ENCODE measurements at regions not wholly inside any gene's neighbourhood (a gene's known extent, or its start where the extent isn't known, plus 50 kb on each side); places are given as distances from the start of the nearest gene placed in this dataset.

GRCh38 chr2:120978359-120979050 lies 242.8 kb downstream of the GLI2 start:
- no peaks in the 10 kb centered on the region for H3K27me3 Mint-ChIP-seq (ENCODE audit: low read depth)
- H3K9me3 Mint-ChIP-seq: peaks cover 12% of the 10 kb centered on the region
- TF ChIP-seq CTCF (IDR thresholded peaks at IDR 0.05; ENCODE audit: unreplicated experiment): no peak
- peaks cover 58% of the 10 kb centered on the region for H3K36me3 Mint-ChIP-seq
- no peak overlapping the region for H3K4me3 Mint-ChIP-seq
- no peaks in the 10 kb centered on the region for H3K4me1 Mint-ChIP-seq
- H3K27ac Mint-ChIP-seq: no peak overlapping the region
- DNase-seq (ENCODE audit: low spot score in 2 of 2, unreplicated experiment in 2 of 2): no peak

- Mint-ChIP-seq H3K27me3 (ENCODE audit: low read depth) (no peaks in the 10 kb centered on the region), H3K4me1 (no peaks in the 10 kb centered on the region), H3K9me3 (peaks cover 12% of the 10 kb centered on the region), H3K36me3 (peaks cover 57% of the 10 kb centered on the region), H3K4me3 (no peak overlapping the region), H3K27ac (no peak overlapping the region)
- DNase-seq (ENCODE audit: low spot score in 2 of 2, unreplicated experiment in 2 of 2): no peak
- no peak for TF ChIP-seq CTCF (IDR thresholded peaks at IDR 0.05; ENCODE audit: unreplicated experiment)
Observed at GRCh38 chr2:120979398-120979797, 243.7 kb downstream of the GLI2 start.

GRCh38 chr2:120979921-120980320 lies 244.3 kb downstream of the GLI2 start:
- H3K9me3 Mint-ChIP-seq: peaks cover 12% of the 10 kb centered on the region
- H3K36me3 Mint-ChIP-seq: peaks cover 55% of the 10 kb centered on the region
- TF ChIP-seq CTCF (IDR thresholded peaks at IDR 0.05; ENCODE audit: unreplicated experiment): no peak
- DNase-seq (ENCODE audit: low spot score in 2 of 2, unreplicated experiment in 2 of 2): no peak
- no peak overlapping the region for H3K27ac Mint-ChIP-seq
- H3K4me3 Mint-ChIP-seq: no peak overlapping the region
- no peaks in the 10 kb centered on the region for H3K4me1 Mint-ChIP-seq
- H3K27me3 Mint-ChIP-seq (ENCODE audit: low read depth): no peaks in the 10 kb centered on the region

DNA sequence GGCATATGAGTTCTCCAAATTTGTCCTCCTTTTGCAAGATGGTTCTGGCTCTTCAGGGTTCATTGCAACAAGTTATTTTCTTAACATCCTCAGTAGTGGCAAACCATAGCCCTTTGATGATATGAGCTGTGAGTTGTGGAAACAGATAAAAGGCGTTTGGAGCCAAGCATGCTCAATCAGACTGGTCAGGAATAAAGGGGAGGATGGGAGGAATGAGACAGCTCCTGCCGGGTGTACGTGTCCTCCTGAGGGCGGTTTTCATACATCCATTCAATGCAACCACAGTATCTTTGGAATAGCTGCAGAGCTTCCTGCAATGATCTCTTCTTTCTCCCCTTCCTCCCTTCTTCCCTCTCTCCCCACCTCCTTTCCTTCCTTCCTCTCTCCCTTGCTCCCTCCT lies 245.8 kb downstream of the GLI2 start:
- H3K4me1 Mint-ChIP-seq: no peaks in the 10 kb centered on the region
- H3K27me3 Mint-ChIP-seq (ENCODE audit: low read depth): no peaks in the 10 kb centered on the region
- H3K9me3 Mint-ChIP-seq: peaks cover 12% of the 10 kb centered on the region
- no peak for DNase-seq (ENCODE audit: low spot score in 2 of 2, unreplicated experiment in 2 of 2)
- peaks cover 46% of the 10 kb centered on the region for H3K36me3 Mint-ChIP-seq
- H3K27ac Mint-ChIP-seq: no peak overlapping the region
- no peak overlapping the region for H3K4me3 Mint-ChIP-seq
- no peak for TF ChIP-seq CTCF (IDR thresholded peaks at IDR 0.05; ENCODE audit: unreplicated experiment)

DNA sequence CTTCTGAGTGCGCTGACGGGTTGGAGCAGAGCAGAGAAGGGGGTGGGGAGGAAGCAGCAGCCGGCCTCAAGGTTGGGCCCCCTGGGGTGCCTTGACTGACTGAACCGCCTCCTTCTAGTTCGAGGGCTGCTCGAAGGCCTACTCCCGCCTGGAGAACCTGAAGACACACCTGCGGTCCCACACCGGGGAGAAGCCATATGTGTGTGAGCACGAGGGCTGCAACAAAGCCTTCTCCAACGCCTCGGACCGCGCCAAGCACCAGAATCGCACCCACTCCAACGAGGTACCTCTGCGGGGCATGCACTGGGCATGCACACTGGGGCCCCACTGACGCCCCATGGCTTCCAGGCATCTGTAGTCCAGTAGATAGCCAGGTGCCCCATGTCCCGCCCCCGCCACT lies 246.9 kb downstream of the GLI2 start:
- H3K36me3 Mint-ChIP-seq: peaks cover 53% of the 10 kb centered on the region
- H3K4me3 Mint-ChIP-seq: no peak overlapping the region
- H3K27ac Mint-ChIP-seq: no peak overlapping the region

More for the DNA sequence above, 246.9 kb downstream of the GLI2 start:
- Mint-ChIP-seq H3K27me3 (ENCODE audit: low read depth) (no peaks in the 10 kb centered on the region), H3K4me1 (no peaks in the 10 kb centered on the region), H3K9me3 (peaks cover 12% of the 10 kb centered on the region)
- TF ChIP-seq CTCF (IDR thresholded peaks at IDR 0.05; ENCODE audit: unreplicated experiment): no peak
- DNase-seq (ENCODE audit: low spot score in 2 of 2, unreplicated experiment in 2 of 2): no peak
